Stimulated activated CD8-positive, alpha-beta memory T cell treated with anti-CD3 and anti-CD28 coated beads, Interleukin-12 subunit alpha, Interleukin-12 subunit beta, amount 100 ng/mL, for 24 hours (primary cell): ENCODE measurements at regions not wholly inside any gene's neighbourhood (a gene's known extent, or its start where the extent isn't known, plus 50 kb on each side); places are given as distances from the start of the nearest gene placed in this dataset.

Experiments
- DNase-seq: peaks from one replicate; pipeline ENCODE4 v3.0.0-alpha.2; 2020; ENCODE audit errors: extremely low read depth

DNA sequence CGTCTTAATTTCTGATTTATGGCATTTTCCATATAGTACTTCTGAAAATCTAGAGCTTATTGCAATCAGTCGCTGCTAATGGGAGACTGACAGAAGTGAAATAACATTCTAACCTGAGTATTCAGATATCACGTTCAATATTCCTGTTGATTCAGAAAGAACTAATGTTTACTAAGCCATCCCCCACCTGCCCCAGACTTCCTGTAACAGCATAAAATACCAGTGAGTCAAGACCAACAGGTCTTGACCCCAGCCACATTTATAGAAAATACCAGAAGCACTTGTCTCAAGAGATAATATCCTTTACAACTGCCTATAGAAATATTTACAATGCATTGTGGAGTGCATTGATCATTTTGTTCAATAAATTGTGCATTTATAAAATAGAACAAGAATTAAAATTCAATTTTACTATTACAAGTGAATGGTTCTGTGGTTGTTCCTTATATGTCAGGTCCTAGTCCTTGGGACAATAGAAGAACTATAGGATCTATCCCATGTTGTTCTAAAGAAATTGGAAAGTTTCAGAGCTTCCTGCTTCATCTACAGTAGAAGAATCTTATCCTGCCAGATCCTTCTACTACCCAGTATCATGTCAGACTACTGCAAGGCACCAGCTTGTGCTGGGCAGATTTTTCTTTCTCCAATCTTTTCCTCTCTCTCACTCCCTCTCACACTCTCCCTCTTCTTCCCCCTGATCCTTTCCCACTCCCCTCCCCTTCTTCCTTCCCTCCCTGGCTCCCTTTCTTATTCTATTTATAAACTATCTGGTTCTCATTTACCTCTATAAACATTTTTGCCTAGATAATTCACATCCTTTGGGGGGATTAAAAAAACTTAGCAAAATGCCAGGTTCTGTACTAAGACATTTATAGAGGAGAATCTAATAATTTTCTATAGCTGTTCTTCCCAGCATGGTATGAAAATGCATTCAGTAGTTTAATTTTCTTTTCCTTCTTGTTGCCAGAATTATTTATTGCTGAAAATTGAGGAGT is 629.9 kb downstream of the DIAPH3 start:
- DNase-seq, result no peak

DNA sequence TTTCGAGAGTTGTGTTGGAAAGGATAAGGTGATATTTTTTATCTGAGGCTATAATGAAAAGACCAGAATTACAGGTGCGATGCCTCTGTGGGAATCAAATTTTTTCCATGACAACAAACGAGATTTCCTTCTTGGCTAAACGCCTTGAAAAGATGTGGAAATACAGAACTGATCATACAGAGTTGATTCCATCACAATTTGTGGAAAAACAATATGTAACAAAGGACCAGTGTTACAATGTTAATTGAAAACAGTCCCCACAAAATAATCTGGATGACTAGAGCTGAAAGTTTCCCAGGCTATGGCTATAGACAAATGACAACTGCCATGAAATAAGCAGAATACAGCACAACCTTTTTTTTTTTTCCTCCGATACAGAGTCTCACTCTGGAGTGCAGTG is 628.9 kb downstream of the DIAPH3 start:
- DNase-seq, result no peak

DNA sequence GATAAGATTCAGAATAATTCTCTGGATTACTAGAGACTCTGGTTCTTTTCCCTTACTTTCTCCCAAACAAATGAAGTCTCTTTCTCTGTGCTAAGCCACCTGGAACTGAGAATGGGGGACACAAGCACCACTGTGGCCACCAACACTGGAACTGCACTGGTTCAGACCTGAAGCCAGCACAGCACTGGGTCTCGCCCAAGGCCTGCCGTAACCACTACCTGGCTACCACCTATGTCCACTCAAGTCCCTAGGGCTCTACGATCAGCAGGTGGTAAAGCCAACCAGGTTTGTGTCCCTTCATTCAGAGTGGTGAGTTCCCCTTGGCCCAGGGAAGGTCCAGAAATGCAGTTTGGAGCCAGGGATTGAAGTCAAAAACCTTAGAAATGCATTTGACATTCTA is 626.2 kb downstream of the DIAPH3 start:
- no peak for DNase-seq

DNA sequence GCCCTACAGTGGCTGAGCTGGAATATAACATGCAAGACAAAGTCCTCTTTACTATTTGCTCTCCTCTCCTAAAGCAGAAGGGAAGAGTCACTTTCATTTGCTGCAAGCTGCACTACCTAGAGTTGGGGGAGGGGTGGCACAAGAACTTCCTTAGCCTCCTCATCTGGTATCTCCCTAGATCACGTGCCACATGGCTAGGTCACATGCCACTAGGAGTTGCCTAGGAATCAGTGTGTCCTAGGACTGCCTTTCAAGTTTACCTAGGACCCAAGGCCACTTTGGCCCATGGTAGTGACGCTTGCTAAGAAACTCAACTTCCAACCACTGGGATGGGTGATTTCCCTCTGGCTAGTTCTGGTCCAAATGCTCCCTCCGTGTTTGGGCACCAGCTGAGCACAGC is 625.2 kb downstream of the DIAPH3 start:
- DNase-seq, result no peak

DNA sequence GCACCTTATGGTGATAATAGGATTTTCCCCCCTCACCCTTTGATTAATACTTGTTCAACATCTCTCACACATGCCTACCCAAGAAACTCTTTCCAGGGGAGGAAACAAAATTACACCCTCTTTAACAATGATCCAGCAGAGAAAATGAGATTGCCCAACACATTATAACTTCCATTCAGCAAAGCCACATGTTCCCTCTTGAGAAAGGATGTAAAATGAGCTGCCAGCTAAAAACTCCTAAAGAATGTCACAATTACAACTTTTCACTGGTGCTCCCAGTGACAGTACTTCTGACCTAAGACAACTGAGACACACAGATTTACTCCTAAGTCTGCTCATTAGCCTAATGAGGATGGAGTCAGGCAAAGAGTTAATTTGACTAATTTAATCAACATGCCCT is 621.4 kb downstream of the DIAPH3 start:
- DNase-seq, result no peak

DNA sequence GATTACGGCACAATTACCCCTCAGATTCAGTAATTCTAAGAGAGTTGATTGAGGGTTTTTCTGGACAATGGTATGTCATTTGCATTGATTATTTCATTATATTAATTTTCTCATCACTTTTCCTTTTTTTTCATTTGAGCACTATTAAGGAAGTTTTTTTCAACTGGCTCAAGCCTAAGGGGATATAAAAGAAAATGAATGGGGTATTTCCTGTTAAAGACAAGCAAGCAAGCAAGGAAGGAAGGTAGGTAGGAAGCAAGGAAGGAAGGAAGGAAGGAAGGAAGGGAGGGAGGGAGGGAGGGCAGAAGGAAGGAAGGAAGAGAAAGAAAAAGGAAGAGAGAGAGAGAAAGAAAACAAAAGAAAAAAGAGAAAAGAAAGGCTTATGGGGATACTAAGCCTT is 620.3 kb downstream of the DIAPH3 start:
- DNase-seq, result no peak

DNA sequence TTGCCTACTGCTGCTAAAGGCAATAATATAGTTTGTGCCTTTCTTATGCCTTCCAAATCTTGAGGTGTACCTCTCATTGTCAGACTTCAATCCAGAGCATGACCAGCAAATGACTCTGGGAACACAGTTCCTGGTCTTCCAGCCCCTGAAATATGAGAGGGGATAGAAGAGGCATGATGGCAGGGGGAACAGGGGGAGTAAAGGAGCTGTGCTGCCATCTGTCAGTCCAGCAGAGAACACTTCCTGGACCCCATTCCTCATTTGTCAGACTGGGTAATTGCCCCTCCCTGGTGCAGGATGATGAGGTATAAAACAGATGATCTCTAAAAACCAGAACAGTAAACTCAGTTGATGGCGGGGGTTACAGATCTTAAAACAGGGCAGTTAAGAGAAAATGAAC is 618.7 kb downstream of the DIAPH3 start:
- DNase-seq, result no peak

DNA sequence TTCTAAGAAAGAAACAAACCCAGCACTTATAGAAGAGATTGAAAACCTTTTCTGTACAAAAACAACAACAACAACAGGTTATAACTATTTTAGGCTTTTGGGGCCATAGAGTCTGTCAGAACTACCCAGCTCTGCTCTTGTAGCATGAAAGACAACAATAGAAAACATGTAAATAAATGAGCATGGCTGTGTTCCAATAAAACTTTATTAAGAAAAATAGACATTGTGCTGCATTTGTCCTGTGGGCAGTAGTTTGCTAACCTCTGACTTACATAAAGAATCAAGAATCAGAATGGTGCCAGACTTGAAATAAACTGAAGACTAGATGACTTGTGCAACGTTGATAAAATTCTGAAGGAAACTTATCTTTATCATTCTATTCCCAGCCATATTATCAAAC is 617.5 kb downstream of the DIAPH3 start:
- DNase-seq, result no peak

DNA sequence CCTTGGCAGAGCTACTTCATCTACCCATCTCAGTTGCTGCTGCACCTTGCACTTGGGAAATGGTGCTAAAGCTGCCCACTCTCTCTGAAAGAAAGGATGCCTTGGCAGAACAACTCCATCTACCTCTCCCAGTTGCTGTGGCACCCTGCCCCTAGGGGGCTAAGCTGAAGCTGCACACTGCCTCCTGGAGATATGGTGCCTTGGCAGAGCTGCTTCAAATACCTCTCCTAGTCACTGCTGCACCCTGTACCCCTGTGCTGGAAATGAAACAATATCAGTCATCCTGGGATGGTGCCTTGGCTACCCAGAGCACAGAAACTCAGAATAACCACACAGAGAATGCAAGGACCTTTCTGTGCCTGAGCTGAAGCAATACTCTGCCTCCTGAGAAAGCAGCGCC is 615.8 kb downstream of the DIAPH3 start:
- no peak for DNase-seq

DNA sequence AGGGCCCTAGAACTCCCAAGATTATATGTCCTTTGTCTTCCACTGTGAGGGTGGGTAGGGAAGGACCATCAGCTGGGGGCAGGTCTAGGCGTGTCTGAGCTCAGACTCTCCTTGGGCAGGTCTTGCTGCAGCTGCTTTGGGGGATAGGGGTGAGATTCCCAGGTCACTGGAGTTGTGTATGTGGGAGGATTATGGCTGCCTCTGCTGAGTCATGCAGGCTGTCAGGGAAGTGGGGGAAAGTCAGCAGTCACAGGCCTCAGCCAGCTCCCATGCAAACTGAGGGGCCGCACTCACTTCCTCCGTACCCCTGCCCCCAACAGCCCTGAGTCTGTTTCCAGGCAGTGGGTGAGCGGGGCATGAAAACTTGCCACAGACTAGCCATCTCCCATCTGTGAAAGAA is 600.8 kb downstream of the DIAPH3 start:
- no peak for DNase-seq

DNA sequence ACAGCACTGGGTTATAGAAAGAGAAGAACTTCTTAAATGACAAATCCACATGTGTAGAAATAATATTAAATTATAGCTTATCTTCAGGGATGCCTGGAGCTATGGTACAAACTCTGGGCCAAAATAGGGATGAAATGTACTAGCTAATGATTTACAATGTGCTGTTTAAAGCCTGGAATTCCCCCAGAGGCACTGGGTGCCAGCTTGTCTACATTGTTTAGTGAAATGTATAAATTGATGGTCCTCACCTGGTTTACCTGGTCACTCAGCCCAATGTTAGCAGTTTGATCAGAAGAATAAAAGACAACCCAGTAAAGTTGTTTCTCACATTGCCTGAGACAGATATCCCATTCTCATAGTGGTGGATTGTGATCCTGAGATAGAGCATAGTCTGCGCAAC is 597.2 kb downstream of the DIAPH3 start:
- no peak for DNase-seq

DNA sequence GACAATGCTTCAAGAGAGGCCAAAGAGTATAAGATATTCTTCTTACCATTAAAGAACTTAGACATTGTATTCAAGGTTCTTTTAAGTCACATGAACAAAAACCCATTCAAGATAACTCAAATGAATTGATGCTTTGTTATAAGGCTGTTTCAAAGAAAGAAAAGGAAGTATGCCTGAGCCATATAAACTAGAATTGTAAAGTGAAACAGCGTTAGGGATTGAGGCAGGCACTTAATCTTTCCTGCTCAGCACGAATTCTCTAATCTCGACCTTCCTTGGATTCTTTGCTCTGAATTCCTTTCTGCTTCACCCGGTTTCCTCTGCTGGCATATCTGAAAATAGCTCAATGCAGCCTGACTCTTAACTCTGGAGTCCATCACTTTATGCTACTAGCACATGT is 595.4 kb downstream of the DIAPH3 start:
- DNase-seq, result no peak

DNA sequence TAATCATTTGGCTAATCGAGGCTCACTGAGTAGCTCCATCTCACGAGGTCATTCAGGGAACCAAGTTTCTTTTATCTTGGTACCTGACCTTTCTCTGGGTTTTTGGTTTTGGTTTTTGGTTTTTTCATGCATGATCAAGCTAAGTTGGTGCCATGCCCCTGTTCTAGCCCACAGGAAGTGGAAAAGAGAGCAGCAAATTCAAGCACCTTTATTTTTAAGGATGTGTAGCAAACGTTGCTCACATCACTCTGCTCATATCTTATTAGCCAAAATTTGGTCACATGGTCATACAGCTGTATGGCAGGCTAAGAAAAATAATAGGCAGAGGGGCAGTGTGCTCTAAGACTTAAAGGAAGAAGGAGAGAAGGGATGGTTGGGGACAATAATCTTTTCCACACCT is 593.5 kb downstream of the DIAPH3 start:
- DNase-seq, result no peak

DNA sequence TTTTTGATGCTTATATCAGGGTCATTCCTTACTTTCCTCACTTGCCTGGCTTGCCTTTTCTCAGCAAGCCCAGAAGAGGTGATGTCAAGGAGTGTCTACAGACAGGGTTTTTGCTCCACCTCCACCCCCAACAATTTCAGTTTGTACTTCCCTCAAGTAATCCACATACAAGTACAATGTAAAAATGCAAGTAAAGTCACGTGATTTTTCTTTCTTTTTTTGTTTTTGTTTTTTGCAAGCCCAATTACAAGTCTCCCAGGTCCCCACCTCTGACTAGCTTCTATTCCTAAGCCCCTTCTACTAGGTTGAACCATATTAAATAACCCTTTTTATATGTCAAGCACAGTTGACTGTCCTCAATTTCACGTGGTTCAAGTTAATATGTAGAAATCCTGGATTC is 579.6 kb downstream of the DIAPH3 start:
- DNase-seq, result no peak

DNA sequence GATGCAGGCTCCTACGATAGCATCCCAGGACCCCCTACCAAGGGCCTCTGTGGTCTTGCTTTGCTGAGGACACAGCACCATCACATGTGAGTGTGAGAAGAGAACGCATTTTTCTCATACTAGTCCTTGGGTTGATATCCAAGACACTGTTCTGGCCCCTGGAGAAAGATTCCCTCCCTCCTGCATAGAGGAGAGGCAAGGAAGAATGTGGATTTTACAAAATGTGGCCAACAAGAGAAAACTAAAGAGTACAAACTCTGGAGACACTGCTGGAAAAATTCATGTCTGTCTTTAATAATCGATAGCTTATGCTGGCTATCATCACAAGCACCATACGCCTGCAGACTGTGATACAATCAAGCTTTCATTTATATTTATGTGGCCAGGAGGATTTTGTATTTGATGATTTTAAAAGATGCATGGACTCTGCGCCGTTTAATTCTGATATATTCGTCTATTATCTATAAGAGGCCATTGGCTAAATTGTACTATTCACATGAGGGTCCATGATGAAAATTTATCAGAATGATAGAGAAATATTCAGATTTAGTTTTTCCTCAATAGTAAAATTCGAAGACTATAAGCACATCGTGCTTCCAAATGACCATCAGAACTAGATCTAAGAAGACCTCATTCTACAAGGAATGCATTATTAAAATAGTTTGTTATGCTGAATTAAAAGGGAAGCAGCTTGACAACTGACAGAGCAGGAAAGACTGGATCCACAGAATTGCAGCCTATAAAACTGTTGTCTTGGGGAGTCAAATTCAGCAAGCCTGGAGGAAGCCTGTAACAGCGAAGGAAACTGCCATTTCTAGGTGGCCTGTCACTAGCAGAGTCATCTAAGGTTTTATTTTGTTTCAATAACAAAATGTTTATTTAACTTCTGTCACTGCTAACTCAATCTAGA is 578.7 kb downstream of the DIAPH3 start:
- no peak for DNase-seq

DNA sequence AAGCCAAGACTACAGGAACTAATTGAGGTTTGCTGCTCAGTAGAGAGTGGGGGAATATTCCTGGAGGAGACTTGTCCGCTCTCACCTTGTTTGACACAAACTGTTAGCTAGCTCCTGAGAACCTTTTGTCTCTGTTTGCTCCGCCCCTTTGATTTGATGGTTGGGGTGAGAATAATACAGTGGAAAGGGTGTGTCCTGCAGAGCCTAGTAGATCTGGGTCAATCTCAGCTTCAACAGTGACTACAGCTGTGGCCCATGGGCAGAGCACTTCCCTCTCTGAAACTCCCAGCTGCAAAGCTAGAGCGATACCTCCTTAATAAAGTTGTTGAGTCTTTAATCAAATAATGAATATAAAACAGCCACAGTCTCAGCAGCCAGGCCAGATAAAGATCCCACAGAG is 576.7 kb downstream of the DIAPH3 start:
- no peak for DNase-seq

DNA sequence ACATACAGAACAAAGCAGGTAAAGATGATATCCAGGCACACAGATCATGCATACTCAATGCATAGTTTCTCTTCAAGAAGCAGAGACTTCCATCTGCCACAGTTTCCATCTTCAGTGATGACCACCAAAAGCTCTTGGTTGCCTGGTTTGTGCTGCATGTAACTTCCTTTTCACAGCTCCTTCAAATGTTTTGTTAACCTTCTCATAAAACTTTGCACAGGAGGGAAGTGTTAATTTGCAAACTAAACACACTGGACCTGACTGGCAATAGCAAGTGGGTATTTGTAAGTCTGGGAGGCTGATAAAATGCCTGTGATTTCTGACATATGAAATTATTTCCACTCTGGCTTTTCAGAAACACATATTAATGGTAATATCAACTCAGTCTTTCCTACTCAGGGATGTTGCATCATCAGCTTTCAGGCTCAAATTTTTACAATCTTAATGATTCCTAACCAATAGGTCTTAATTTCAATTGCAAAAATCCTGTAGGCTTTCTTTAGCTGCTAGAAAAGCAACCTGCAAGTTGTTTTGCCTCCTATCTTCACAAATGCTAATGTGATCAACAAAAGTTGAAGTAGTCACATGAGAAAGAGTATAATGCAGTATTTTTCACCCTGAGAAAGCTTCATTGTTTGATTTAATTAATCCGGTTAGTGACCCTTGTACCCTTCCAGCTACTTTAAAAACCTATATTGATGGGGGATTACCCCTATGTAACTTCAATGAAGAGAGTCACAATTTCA is 575.6 kb downstream of the DIAPH3 start:
- DNase-seq, result no peak

DNA sequence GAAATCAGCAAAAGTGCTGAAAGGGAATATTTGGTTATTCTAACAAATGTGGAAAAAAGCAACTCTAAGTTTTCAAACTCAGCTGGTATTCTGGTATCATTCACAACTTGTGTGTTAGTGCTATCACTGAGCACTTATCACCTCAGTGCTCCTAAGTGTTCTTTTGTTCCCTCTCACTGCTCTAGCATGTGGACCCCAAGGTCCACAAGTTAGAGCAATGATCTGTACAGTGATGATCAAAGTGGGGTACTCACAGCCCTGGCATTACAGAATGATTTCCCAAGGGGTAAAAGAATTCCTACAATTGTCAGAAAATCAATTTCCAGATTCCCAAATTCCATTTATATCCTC is 575.0 kb downstream of the DIAPH3 start:
- DNase-seq, result no peak

DNA sequence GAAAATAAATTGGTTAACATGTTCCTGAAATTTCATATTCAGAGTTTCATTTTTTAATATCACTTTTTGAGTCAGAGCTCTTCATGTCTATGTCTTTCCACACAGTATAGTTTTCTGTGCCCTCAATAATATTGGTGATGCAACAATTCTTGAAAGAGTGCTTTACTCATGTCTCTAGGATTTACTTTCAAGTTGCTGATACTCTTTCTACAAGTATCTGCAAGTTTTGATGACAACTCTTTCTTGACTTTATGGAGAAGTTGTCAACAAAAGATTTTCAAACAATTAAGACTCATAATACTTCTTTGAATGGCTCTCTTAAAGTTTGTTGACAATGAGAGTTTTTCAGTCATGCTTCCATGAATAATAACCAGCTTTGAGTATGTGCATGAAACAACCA is 561.7 kb downstream of the DIAPH3 start:
- no peak for DNase-seq

DNA sequence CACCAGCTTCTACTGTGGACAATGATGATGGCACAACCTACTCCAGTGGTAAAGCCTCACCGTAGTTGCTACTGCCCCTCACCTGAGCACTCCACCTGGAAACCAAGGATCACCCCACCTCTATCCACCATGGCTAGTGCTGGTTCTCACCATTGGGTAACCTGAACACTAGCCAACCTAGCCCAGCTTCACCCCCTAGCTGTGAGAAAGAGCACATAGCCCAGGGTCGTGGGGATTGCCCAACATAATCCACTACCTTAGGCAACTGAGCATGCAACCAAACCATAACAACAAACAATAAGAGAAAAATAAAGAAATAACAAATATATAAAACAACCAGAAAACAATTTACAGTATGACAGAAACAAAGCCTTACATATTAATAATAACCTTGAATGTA is 560.1 kb downstream of the DIAPH3 start:
- DNase-seq, result no peak

DNA sequence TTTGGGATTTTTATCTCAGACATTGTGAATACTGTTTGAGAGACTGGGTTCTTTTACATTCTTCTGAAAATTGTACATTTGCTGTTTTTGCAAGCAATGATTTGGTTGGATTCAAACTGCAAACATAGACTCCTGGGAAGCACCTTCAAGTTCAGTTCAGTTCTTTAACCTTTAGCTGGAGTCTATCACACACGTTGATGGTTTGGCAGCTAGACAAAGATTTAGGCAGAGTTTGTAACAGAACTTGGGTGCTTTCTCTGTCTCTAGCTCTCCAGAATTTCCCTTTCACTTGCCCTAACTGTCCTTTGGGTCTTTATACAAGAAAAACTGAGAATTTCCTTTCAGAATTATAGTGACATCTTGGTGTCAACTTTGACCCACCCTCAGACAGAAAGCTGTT is 556.6 kb downstream of the DIAPH3 start:
- DNase-seq, result no peak

DNA sequence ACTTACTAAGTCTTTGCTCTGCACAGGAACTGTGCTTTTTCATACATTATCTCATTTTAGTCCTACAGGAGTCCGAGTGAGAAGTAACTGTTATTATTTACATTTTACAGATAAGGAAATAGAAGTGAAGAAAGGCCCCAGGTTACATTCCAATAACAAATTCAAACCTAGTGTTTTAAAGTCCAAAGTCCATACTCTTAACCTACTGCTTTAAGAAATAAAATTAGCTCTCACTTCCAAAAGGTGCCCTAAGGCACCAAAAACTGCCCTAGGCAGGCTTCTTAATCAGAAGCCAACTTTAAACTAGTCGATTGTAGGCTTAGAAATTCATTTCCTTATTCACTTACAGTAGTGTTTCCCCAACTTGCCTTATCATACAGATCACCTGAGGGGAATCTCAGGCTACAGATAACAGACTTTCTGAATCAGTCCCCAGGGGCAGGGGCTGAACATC is 555.9 kb downstream of the DIAPH3 start:
- DNase-seq, result no peak
